IMR-90 (cell line): ENCODE measurements at regions not wholly inside any gene's neighbourhood (a gene's known extent, or its start where the extent isn't known, plus 50 kb on each side); places are given as distances from the start of the nearest gene placed in this dataset.
A peak's percentile ranks its signal among the peaks of the same experiment; 100 is the strongest.

ENCODE experiments used
- ATAC-seq: fragments of 200-7000 bp; cut with Tn5 transposase; 2 replicates; pipeline ENCODE4 v1.9.1; 2020; ENCODE audit warnings: low read depth, mild to moderate bottlenecking, moderate library complexity
- BruUV-seq: library from RNA; stranded (reverse); fragments of 400-500 nt; replicated peaks from 2 replicates; lab custom pipeline; 2021; lab: Mats Ljungman, UMichigan
- CTCF ChIA-PET: fragments of 300-600 bp; formaldehyde crosslinking; extraction: SDS; loops from one replicate; lab custom pipeline; 2021; ENCODE audit warnings: antibody characterized with exemption; lab: Yijun Ruan, JAX
- POLR2A ChIA-PET: fragments of 300-600 bp; sonication (Branson Sonifier 250); formaldehyde crosslinking; loops from one replicate; lab custom pipeline; 2022; ENCODE audit warnings: antibody characterized with exemption; ENCODE audit not compliant: unreplicated experiment; lab: Charles Lee
- DNase-seq: peaks from one replicate; pipeline ENCODE4 v3.0.0; 2013
- H2AFZ ChIP-seq: replicated peaks from 2 replicates; pipeline ENCODE3; 2013; ENCODE audit warnings: low read length, mild to moderate bottlenecking; ENCODE audit not compliant: poor library complexity
- H2AK5ac ChIP-seq: 2 replicates; pipeline ENCODE4 v1.6.1; 2013; ENCODE audit warnings: low read depth, low read length, inconsistent platforms
- H2AK9ac ChIP-seq: replicated peaks from 2 replicates; pipeline ENCODE3; 2013; ENCODE audit warnings: mild to moderate bottlenecking, low read depth, low read length, moderate library complexity; ENCODE audit not compliant: poor library complexity
- H2BK120ac ChIP-seq: 2 replicates; pipeline ENCODE4 v1.6.1; 2013; ENCODE audit warnings: low read depth, low read length, inconsistent platforms
- H2BK15ac ChIP-seq: 3 replicates; pipeline ENCODE4 v1.6.1; 2013; ENCODE audit warnings: low read depth, low read length, inconsistent platforms
- H2BK20ac ChIP-seq: 2 replicates; pipeline ENCODE4 v1.6.1; 2013; ENCODE audit warnings: low read depth, mild to moderate bottlenecking, inconsistent platforms, low read length, moderate library complexity
- H2BK5ac ChIP-seq: 2 replicates; pipeline ENCODE4 v1.6.1; 2013; ENCODE audit warnings: mild to moderate bottlenecking, low read depth, low read length, inconsistent platforms; ENCODE audit not compliant: poor library complexity, severe bottlenecking
- H3K14ac ChIP-seq: replicated peaks from 2 replicates; pipeline ENCODE4 v1.6.1; 2013; ENCODE audit warnings: low read depth, low read length, inconsistent platforms
- H3K18ac ChIP-seq: 2 replicates; pipeline ENCODE4 v1.6.1; 2013; ENCODE audit warnings: low read depth, low read length, control low read depth
- H3K23ac ChIP-seq: 2 replicates; pipeline ENCODE4 v1.6.1; 2013; ENCODE audit warnings: low read depth, low read length, inconsistent platforms
- H3K27ac ChIP-seq: 2 replicates; pipeline ENCODE4 v1.5.1; 2013; ENCODE audit warnings: mild to moderate bottlenecking, control low read depth, low read length; ENCODE audit not compliant: insufficient read depth
- H3K27me3 ChIP-seq: 2 replicates; pipeline ENCODE4 v1.6.1; 2013; ENCODE audit warnings: low read length; ENCODE audit not compliant: control insufficient read depth, insufficient read depth
- H3K36me3 ChIP-seq: 2 replicates; pipeline ENCODE4 v1.6.1; 2013; ENCODE audit warnings: low read length, mixed read lengths; ENCODE audit not compliant: control insufficient read depth, insufficient read depth
- H3K4ac ChIP-seq: 2 replicates; pipeline ENCODE4 v1.6.1; 2013; ENCODE audit warnings: low read depth, low read length, inconsistent platforms
- H3K4me1 ChIP-seq: 2 replicates; pipeline ENCODE4 v1.6.1; 2013; ENCODE audit warnings: low read length, mixed read lengths; ENCODE audit not compliant: control insufficient read depth, insufficient read depth
- H3K4me2 ChIP-seq: 2 replicates; pipeline ENCODE4 v1.6.1; 2013; ENCODE audit warnings: low read depth, mild to moderate bottlenecking, control low read depth, low read length, moderate library complexity
- H3K4me3 ChIP-seq: 2 replicates; pipeline ENCODE4 v1.5.1; 2013; ENCODE audit warnings: low read depth, mild to moderate bottlenecking, control low read depth, low read length, moderate library complexity; ENCODE audit not compliant: insufficient read depth
- H3K56ac ChIP-seq: 2 replicates; pipeline ENCODE4 v1.6.1; 2013; ENCODE audit warnings: low read length, inconsistent platforms; ENCODE audit not compliant: insufficient read depth; ENCODE audit errors: extremely low read depth
- H3K79me1 ChIP-seq, 2 experiments: 2 replicates each; pipeline ENCODE4 v1.6.1; 2013; ENCODE audit warnings: low read length in 2 of 2, inconsistent platforms in 1 of 2, low read depth in 1 of 2
- H3K9ac ChIP-seq: 2 replicates; pipeline ENCODE4 v1.6.1; 2013; ENCODE audit warnings: low read depth, low read length, control low read depth
- H3K9me1 ChIP-seq: 2 replicates; pipeline ENCODE4 v1.6.1; 2013; ENCODE audit warnings: low read length, inconsistent platforms; ENCODE audit not compliant: insufficient read depth
- H3K9me3 ChIP-seq: 2 replicates; pipeline ENCODE4 v1.6.1; 2013; ENCODE audit warnings: low read length; ENCODE audit not compliant: control insufficient read depth, insufficient read depth
- H4K20me1 ChIP-seq: 2 replicates; pipeline ENCODE4 v1.6.1; 2013; ENCODE audit warnings: low read length, inconsistent platforms; ENCODE audit not compliant: insufficient read depth
- H4K5ac ChIP-seq: 2 replicates; pipeline ENCODE4 v1.6.1; 2013; ENCODE audit warnings: mild to moderate bottlenecking, low read depth, low read length, control low read depth
- H4K8ac ChIP-seq, 2 experiments: 2 replicates each; pipeline ENCODE4 v1.6.1; 2013; ENCODE audit warnings: low read depth in 2 of 2, low read length in 2 of 2, control low read depth in 1 of 2, inconsistent platforms in 1 of 2
- H4K91ac ChIP-seq: 2 replicates; pipeline ENCODE4 v1.6.1; 2013; ENCODE audit warnings: low read depth, low read length, inconsistent platforms; ENCODE audit not compliant: insufficient read depth
- BHLHE40 ChIP-seq: fragments of 150-350 bp; IDR thresholded peaks from 2 replicates; pipeline ENCODE4 v1.6.1; 2016; ENCODE audit warnings: mild to moderate bottlenecking, low read depth, low read length
- CTCF ChIP-seq: conservative IDR thresholded peaks from 2 replicates; pipeline ENCODE4 v1.5.1; 2012; ENCODE audit warnings: mild to moderate bottlenecking, low read depth, low read length, improper control_type of control experiment
- ELK1 ChIP-seq: fragments of 150-350 bp; IDR thresholded peaks from 2 replicates; pipeline ENCODE4 v1.6.1; 2016; ENCODE audit warnings: low read depth, mild to moderate bottlenecking, low read length, moderate library complexity, borderline replicate concordance
- MXI1 ChIP-seq: IDR thresholded peaks from 2 replicates; pipeline ENCODE4 v1.6.1; 2012; ENCODE audit warnings: low read depth, mild to moderate bottlenecking, low read length, moderate library complexity, borderline replicate concordance
- RAD21 ChIP-seq: IDR thresholded peaks from 2 replicates; pipeline ENCODE4 v1.6.1; 2012; ENCODE audit warnings: low read length, improper control_type of control experiment
- RFX5 ChIP-seq: IDR thresholded peaks from 2 replicates; pipeline ENCODE4 v1.8.0; 2012; ENCODE audit warnings: low read depth, mild to moderate bottlenecking, low read length, moderate library complexity
- SMC3 ChIP-seq: fragments of 150-350 bp; IDR thresholded peaks from 2 replicates; pipeline ENCODE4 v1.6.1; 2016; ENCODE audit warnings: low read depth, mild to moderate bottlenecking, antibody characterized with exemption, low read length, moderate library complexity
- WGBS, 2 experiments: methylation state at CpG; one replicate each; pipeline versions ENCODE4 v1.1.5 to v1.1.7; 2013; ENCODE audit warnings: missing lambda C conversion rate in 2 of 2; ENCODE audit not compliant: insufficient read length in 1 of 2; ENCODE audit errors: extremely low coverage in 2 of 2; 5-methylcytosine and 5-hydroxymethylcytosine counted together
- dilution Hi-C: fragments of 300-500 bp; cut with HindIII; formaldehyde crosslinking; loops from one replicate; pipeline ENCODE4 v1.14.3; 2018; ENCODE audit warnings: low sequenced_read_pairs; ENCODE audit not compliant: unreplicated experiment
- in situ Hi-C: fragments of 300-500 bp; cut with MboI; formaldehyde crosslinking; loops from 3 replicates; pipeline ENCODE4 v1.14.3; 2019; ENCODE audit warnings: low sequenced_read_pairs, inconsistent platforms, mixed read lengths
- intact Hi-C: fragments of 100-400 bp; cut with micrococcal nuclease; formaldehyde crosslinking; loops from 2 replicates; pipeline ENCODE4 v1.10.0; 2022

- Histone ChIP-seq H3K4me2 (no peak overlapping the region), H2AK5ac (no peak overlapping the region), H2AFZ (no peak overlapping the region), H3K9me1 (no peaks in the 10 kb centered on the region), H3K4me1 (no peaks in the 10 kb centered on the region), H3K4ac (no peak overlapping the region), H4K8ac (no peak overlapping the region), H3K9ac (no peak overlapping the region), H3K27ac (no peak overlapping the region), H3K79me1 (no peaks in the 10 kb centered on the region), H4K91ac (no peak overlapping the region), H4K20me1 (no peaks in the 10 kb centered on the region), H3K9me3 (no peaks in the 10 kb centered on the region), H3K56ac (no peak overlapping the region), H2BK20ac (no peak overlapping the region), H2AK9ac (no peak overlapping the region), H3K18ac (no peak overlapping the region), H2BK5ac (no peak overlapping the region), H4K5ac (no peak overlapping the region), H3K4me3 (no peak overlapping the region), H3K14ac (no peak overlapping the region), H3K27me3 (peaks cover 5% of the 10 kb centered on the region), H2BK15ac (no peak overlapping the region), H2BK120ac (no peak overlapping the region), H3K23ac (no peak overlapping the region), H3K36me3 (no peaks in the 10 kb centered on the region)
- TF ChIP-seq BHLHE40 (no peak), SMC3 (peak; percentile 76), CTCF (peak; percentile 67), RAD21 (peak; percentile 80), MXI1 (no peak), RFX5 (no peak), ELK1 (no peak)
- ATAC-seq (no peak), DNase-seq (peak; percentile 48)
- BruUV-seq = no TSS peak
- no CpG with 5 or more reads among the region's 1 CpG for WGBS, 2 experiments
- intact Hi-C loops = loop anchor here (1.0 to 5.0 kb wide), 7 partner anchors 176 to 781 kb away; no protein-coding TSS in a partner anchor
- in situ Hi-C loops = loop anchor here (5.0 to 10.0 kb wide), 2 partner anchors 61 to 351 kb away; no protein-coding TSS in a partner anchor
- CTCF ChIA-PET = interaction anchor here (0.6 to 1.4 kb wide), 4 partner anchors 176 to 848 kb away, joined by 3 to 5 read pairs (median 4); no protein-coding TSS in a partner anchor
- POLR2A ChIA-PET = no interaction called here
- dilution Hi-C loops = no loop called here
These were observed 129.0 kb upstream of the ALDH1B1 start for GRCh38 chr9:38263532-38263931.
